ENCODE measurements at regions not wholly inside any gene's neighbourhood (a gene's known extent, or its start where the extent isn't known, plus 50 kb on each side); places are given as distances from the start of the nearest gene placed in this dataset.

GRCh38 chr10:59064759-59065539, 111.5 kb upstream of the PHYHIPL start (continued):
- no peak for TF ChIP-seq RORB (CRISPR knock-in tag; IDR thresholded peaks at IDR 0.05)
- no peak for TF ChIP-seq GTF2I (CRISPR knock-in tag; conservative IDR thresholded peaks at IDR 0.05)

- no peak overlapping the region for H3K4me3 Mint-ChIP-seq
- peaks cover 27% of the 10 kb centered on the region for H3K4me1 Mint-ChIP-seq
- H3K9me3 Mint-ChIP-seq = peaks cover 23% of the 10 kb centered on the region
- H3K36me3 Mint-ChIP-seq = no peaks in the 10 kb centered on the region
- H3K27me3 Mint-ChIP-seq (ENCODE audit: low read depth) = no peaks in the 10 kb centered on the region
- POLR2A ChIA-PET = no interaction called here
- DNase-seq (ENCODE audit: low spot score) = no peak
- TF ChIP-seq GABPB1 (CRISPR knock-in tag; IDR thresholded peaks at IDR 0.05) = no peak
- TF ChIP-seq ZBTB43 (CRISPR knock-in tag; IDR thresholded peaks at IDR 0.05) = no peak
- TF ChIP-seq CREB1 (CRISPR knock-in tag; IDR thresholded peaks at IDR 0.05) = no peak
- no peak for TF ChIP-seq ATF1 (CRISPR knock-in tag; IDR thresholded peaks at IDR 0.05)
- no peak for TF ChIP-seq FOXP4 (CRISPR knock-in tag; IDR thresholded peaks at IDR 0.05)
- TF ChIP-seq ZNF121 (CRISPR knock-in tag; IDR thresholded peaks at IDR 0.05) = no peak
- H3K27ac Mint-ChIP-seq = no peak overlapping the region
- CTCF ChIA-PET = no interaction called here
- no peak for ATAC-seq
Observed at GRCh38 chr10:59068581-59069191, 107.8 kb upstream of the PHYHIPL start.

- Mint-ChIP-seq H3K36me3 (no peaks in the 10 kb centered on the region), H3K9me3 (peaks cover 17% of the 10 kb centered on the region), H3K4me1 (peaks cover 21% of the 10 kb centered on the region), H3K4me3 (no peak overlapping the region), H3K27ac (no peak overlapping the region), H3K27me3 (ENCODE audit: low read depth) (no peaks in the 10 kb centered on the region)
- TF ChIP-seq EMX1 (CRISPR knock-in tag; IDR thresholded peaks at IDR 0.05) (no peak), NFATC4 (CRISPR knock-in tag; IDR thresholded peaks at IDR 0.05) (no peak), TEAD1 (CRISPR knock-in tag; IDR thresholded peaks at IDR 0.05) (no peak), CTCF (IDR thresholded peaks at IDR 0.05) (no peak), ZBTB43 (CRISPR knock-in tag; IDR thresholded peaks at IDR 0.05) (no peak)
- ChIA-PET CTCF (no interaction called here), POLR2A (no interaction called here)
- ATAC-seq (peak; percentile 52), DNase-seq (ENCODE audit: low spot score) (no peak)
Observed at GRCh38 chr10:59072038-59072437, 104.4 kb upstream of the PHYHIPL start.

- peak; percentile 96 for TF ChIP-seq GABPB1 (CRISPR knock-in tag; IDR thresholded peaks at IDR 0.05)
- TF ChIP-seq OVOL2 (CRISPR knock-in tag; IDR thresholded peaks at IDR 0.05; ENCODE audit: borderline replicate concordance) = no peak
- no peak for TF ChIP-seq FOXP1 (CRISPR knock-in tag; IDR thresholded peaks at IDR 0.05; ENCODE audit: borderline replicate concordance)
- TF ChIP-seq E2F1 (CRISPR knock-in tag; IDR thresholded peaks at IDR 0.05) = no peak
- no peak for TF ChIP-seq RELA (CRISPR knock-in tag; IDR thresholded peaks at IDR 0.05; ENCODE audit: borderline replicate concordance)
- CTCF ChIA-PET = no interaction called here
- POLR2A ChIA-PET = no interaction called here
- Mint-ChIP-seq H3K36me3 (no peaks in the 10 kb centered on the region), H3K27ac (no peak overlapping the region), H3K9me3 (peaks cover 17% of the 10 kb centered on the region), H3K27me3 (ENCODE audit: low read depth) (no peaks in the 10 kb centered on the region), H3K4me1 (peaks cover 15% of the 10 kb centered on the region), H3K4me3 (no peak overlapping the region)
- ATAC-seq (no peak), DNase-seq (ENCODE audit: low spot score) (no peak)
Observed at GRCh38 chr10:59073456-59074053, 102.9 kb upstream of the PHYHIPL start.
